ENCODE measurements at regions not wholly inside any gene's neighbourhood (a gene's known extent, or its start where the extent isn't known, plus 50 kb on each side); places are given as distances from the start of the nearest gene placed in this dataset.

- DNase-seq (ENCODE audit: low read depth, low spot score) (no peak), FAIRE-seq (no peak), ATAC-seq (no peak)
- H3K4me3 ChIP-seq: no peak overlapping the region
- RAD21 ChIA-PET (ENCODE audit: unreplicated experiment): no interaction called here
- H2AFZ ChIP-seq (ENCODE audit: control insufficient read depth, low read depth, low read length): no peak overlapping the region
- POLR2A ChIA-PET: no interaction called here
- in situ Hi-C loops (cut with MboI): no loop called here
- WGBS (ENCODE audit: insufficient coverage, insufficient replicate concordance, low lambda C conversion rate, missing lambda C conversion rate): 7% methylated on average over 8 of the region's 8 CpGs
- CTCF ChIA-PET: no interaction called here
- no TSS peak for BruUV-seq (replicated peaks)
- no peaks in the 10 kb centered on the region for H3K4me1 ChIP-seq (ENCODE audit: control insufficient read depth, insufficient read depth, low read length)
- no peaks in the 10 kb centered on the region for H4K20me1 ChIP-seq (ENCODE audit: control insufficient read depth, insufficient read depth)
- no peaks in the 10 kb centered on the region for H3K36me3 ChIP-seq (ENCODE audit: control insufficient read depth in 2 of 2, insufficient read depth in 2 of 2, low read length in 1 of 2)
- H3K27ac ChIP-seq (ENCODE audit: control insufficient read depth, insufficient read depth): no peak overlapping the region
- SMC1A ChIA-PET (ENCODE audit: uncharacterized antibody, unreplicated experiment): no interaction called here
- no peak overlapping the region for H3K9ac ChIP-seq (ENCODE audit: control insufficient read depth, insufficient read depth, low read length)
- TF ChIP-seq NR2F1 (conservative IDR thresholded peaks at IDR 0.05) (no peak), EZH2 (IDR thresholded peaks at IDR 0.05; ENCODE audit: borderline replicate concordance, control insufficient read depth, low read depth, low read length) (no peak), LARP7 (IDR thresholded peaks at IDR 0.05) (no peak), ZZZ3 (IDR thresholded peaks at IDR 0.05; ENCODE audit: control insufficient read depth, insufficient read length, low read depth) (no peak), CREM (IDR thresholded peaks at IDR 0.05; ENCODE audit: low read depth) (no peak), GABPA (IDR thresholded peaks at IDR 0.05; ENCODE audit: low read depth) (no peak), ZNF274 (IDR thresholded peaks at IDR 0.05; ENCODE audit: insufficient read depth, insufficient read length) (no peak), SIN3A (IDR thresholded peaks at IDR 0.05; ENCODE audit: low read depth, low read length) (no peak), ZBED1 (IDR thresholded peaks at IDR 0.05; ENCODE audit: borderline replicate concordance) (no peak), POLR2A (IDR thresholded peaks at IDR 0.05; ENCODE audit: low read depth, low read length) (no peak), YY1 (IDR thresholded peaks at IDR 0.05; ENCODE audit: low read depth, low read length) (no peak), IKZF2 (IDR thresholded peaks at IDR 0.05) (no peak), POLR2AphosphoS5 (IDR thresholded peaks at IDR 0.05; ENCODE audit: low read length) (no peak), RUNX3 (IDR thresholded peaks at IDR 0.05; ENCODE audit: low read length) (no peak), RELA (IDR thresholded peaks at IDR 0.05; ENCODE audit: borderline replicate concordance, partially characterized antibody) (no peak), TCF12 (IDR thresholded peaks at IDR 0.05; ENCODE audit: low read depth, low read length) (no peak), NFYA (IDR thresholded peaks at IDR 0.05; ENCODE audit: borderline replicate concordance, low read depth, low read length) (no peak), RAD51 (IDR thresholded peaks at IDR 0.05) (no peak), ESRRA (IDR thresholded peaks at IDR 0.05; ENCODE audit: low read length) (no peak), IKZF1 (conservative IDR thresholded peaks at IDR 0.05) (no peak)
- intact Hi-C loops (cut with micrococcal nuclease; ENCODE audit: unreplicated experiment): no loop called here
- H3K27me3 ChIP-seq (replicated peaks in 1 of 2; ENCODE audit: control insufficient read depth in 2 of 2, insufficient read depth in 2 of 2, low read length in 1 of 2): no peaks in the 10 kb centered on the region
- H3K4me2 ChIP-seq (ENCODE audit: control insufficient read depth, insufficient read depth): no peak overlapping the region
- no peaks in the 10 kb centered on the region for H3K79me2 ChIP-seq (ENCODE audit: control insufficient read depth, insufficient read depth, low read length)
- no peaks in the 10 kb centered on the region for H3K9me3 ChIP-seq (replicated peaks; ENCODE audit: control insufficient read depth, insufficient read depth, low read length)
Observed at GRCh38 chr4:8756816-8757215, 114.8 kb downstream of the HMX1 start.
